LNCaP clone FGC (cell line): ENCODE measurements at regions not wholly inside any gene's neighbourhood (a gene's known extent, or its start where the extent isn't known, plus 50 kb on each side); places are given as distances from the start of the nearest gene placed in this dataset.

ENCODE experiments used
- DNase-seq: peaks from one replicate; pipeline ENCODE4 v3.0.0-alpha.2; 2011; ENCODE audit warnings: low read depth
- H3K4me3 ChIP-seq: 2 replicates; pipeline ENCODE4 v1.5.1; 2011; ENCODE audit warnings: mild to moderate bottlenecking, low read depth, low read length, control low read depth
- CTCF ChIP-seq: IDR thresholded peaks from 2 replicates; pipeline ENCODE4 v1.5.1; 2012; ENCODE audit warnings: mild to moderate bottlenecking; ENCODE audit not compliant: control insufficient read depth, insufficient read depth; ENCODE audit errors: extremely low read depth

- no peak for DNase-seq
- H3K4me3 ChIP-seq = no peak overlapping the region
- TF ChIP-seq CTCF = no peak
These were observed 382.2 kb downstream of the FUT8 start for GRCh38 chr14:65794674-65795279.

- no peak for TF ChIP-seq CTCF
- no peak for DNase-seq
- no peak overlapping the region for H3K4me3 ChIP-seq
These were observed 385.7 kb downstream of the FUT8 start for GRCh38 chr14:65798216-65798615.

GRCh38 chr14:65800694-65801093, 388.2 kb downstream of the FUT8 start:
- no peak overlapping the region for H3K4me3 ChIP-seq
- DNase-seq = no peak
- TF ChIP-seq CTCF = no peak

GRCh38 chr14:65802196-65802595, 389.7 kb downstream of the FUT8 start:
- DNase-seq = no peak
- TF ChIP-seq CTCF = no peak
- H3K4me3 ChIP-seq = no peak overlapping the region

GRCh38 chr14:65803885-65804284, 391.4 kb downstream of the FUT8 start:
- H3K4me3 ChIP-seq = no peak overlapping the region
- no peak for DNase-seq
- TF ChIP-seq CTCF = no peak

- H3K4me3 ChIP-seq = no peak overlapping the region
- no peak for TF ChIP-seq CTCF
- DNase-seq = no peak
These were observed 392.0 kb downstream of the FUT8 start for GRCh38 chr14:65804439-65805112.

- DNase-seq = no peak
- no peak overlapping the region for H3K4me3 ChIP-seq
- TF ChIP-seq CTCF = no peak
These were observed 392.6 kb downstream of the FUT8 start for GRCh38 chr14:65805113-65805473.
